T-cell (primary cell): ENCODE measurements at regions not wholly inside any gene's neighbourhood (a gene's known extent, or its start where the extent isn't known, plus 50 kb on each side); places are given as distances from the start of the nearest gene placed in this dataset.

ENCODE experiments used
- ATAC-seq, 4 experiments: fragments of 200-7000 bp in 3 of 4; fragments of 150-1000 bp in 1 of 4; cut with Tn5 transposase; replicated peaks in 1 of 4; 1 replicate in 3 of 4; 2 replicates in 1 of 4; pipeline ENCODE4 v1.10.0; 2021; ENCODE audit warnings: moderate library complexity in 3 of 4, mild to moderate bottlenecking in 2 of 4, moderate number of reproducible peaks in 1 of 4
- CTCF ChIA-PET, 2 donors: fragments of 300-600 bp; sonication (Branson Sonifier 250); formaldehyde crosslinking; loops; one replicate each; lab custom pipeline; 2022; ENCODE audit warnings: antibody characterized with exemption in 2 of 2; lab: Charles Lee
- POLR2A ChIA-PET, 2 donors: fragments of 300-600 bp; sonication (Branson Sonifier 250); formaldehyde crosslinking; loops; one replicate each; lab custom pipeline; 2022; ENCODE audit warnings: antibody characterized with exemption in 2 of 2; lab: Charles Lee
- DNase-seq, 35 experiments: peaks; one replicate each; pipeline versions ENCODE4 v3.0.0 to v3.0.0-alpha.2; 2013 to 2023
- H3K27ac ChIP-seq: one replicate; pipeline ENCODE4 v1.5.1; 2013; ENCODE audit warnings: low read length
- H3K27me3 ChIP-seq, 2 experiments: replicated peaks in 1 of 2; 1 replicate in 1 of 2; 2 replicates in 1 of 2; pipeline versions ENCODE4 v1.6.1 to v1.7.0; 2013; ENCODE audit warnings: low read length in 1 of 2, mixed read lengths in 1 of 2; ENCODE audit not compliant: control insufficient read depth in 2 of 2, insufficient read depth in 2 of 2; ENCODE audit errors: extremely low read depth in 1 of 2
- H3K36me3 ChIP-seq, 2 donors: 1 replicate in 1 of 2; 2 replicates in 1 of 2; pipeline versions ENCODE4 v1.6.1 to v1.7.0; 2013; ENCODE audit warnings: low read length in 1 of 2; ENCODE audit not compliant: control insufficient read depth in 2 of 2, insufficient read depth in 1 of 2; ENCODE audit errors: extremely low read depth in 1 of 2
- H3K4me1 ChIP-seq, 2 experiments: 1 replicate in 1 of 2; 2 replicates in 1 of 2; pipeline versions ENCODE4 v1.6.1 to v1.7.0; 2013; ENCODE audit warnings: low read length in 2 of 2, mixed read lengths in 1 of 2; ENCODE audit not compliant: insufficient read depth in 2 of 2, control insufficient read depth in 1 of 2; ENCODE audit errors: extremely low read depth in 1 of 2
- H3K4me3 ChIP-seq, 2 donors: 1 replicate in 1 of 2; 2 replicates in 1 of 2; pipeline versions ENCODE4 v1.5.1 to v1.7.0; 2013; ENCODE audit warnings: mild to moderate bottlenecking in 2 of 2, low read length in 1 of 2, moderate library complexity in 1 of 2; ENCODE audit not compliant: control insufficient read depth in 1 of 2; ENCODE audit errors: extremely low read depth in 1 of 2
- H3K9me3 ChIP-seq: 2 replicates; pipeline ENCODE4 v1.7.0; 2013
- H3K27ac Mint-ChIP-seq, 2 donors: one replicate each; pipeline ENCODE4 v1.8.0; 2020 to 2021; ENCODE audit warnings: mild to moderate bottlenecking in 2 of 2, mixed read lengths in 2 of 2
- H3K27me3 Mint-ChIP-seq, 2 donors: one replicate each; pipeline ENCODE4 v1.8.0; 2021 to 2022; ENCODE audit warnings: mixed read lengths in 2 of 2
- H3K36me3 Mint-ChIP-seq: one replicate; pipeline ENCODE4 v1.8.0; 2021; ENCODE audit warnings: mixed read lengths
- H3K4me1 Mint-ChIP-seq, 3 donors: one replicate each; pipeline ENCODE4 v1.8.0; 2020 to 2022; ENCODE audit warnings: mixed read lengths in 3 of 3, mild to moderate bottlenecking in 1 of 3
- H3K4me3 Mint-ChIP-seq, 3 donors: one replicate each; pipeline ENCODE4 v1.8.0; 2020 to 2022; ENCODE audit warnings: mild to moderate bottlenecking in 3 of 3, mixed read lengths in 3 of 3, moderate library complexity in 3 of 3
- H3K9me3 Mint-ChIP-seq, 3 donors: one replicate each; pipeline ENCODE4 v1.8.0; 2020 to 2022; ENCODE audit warnings: mixed read lengths in 3 of 3
- WGBS: methylation state at CpG from one replicate; pipeline ENCODE4 v1.1.5; 2013; ENCODE audit warnings: missing lambda C conversion rate; ENCODE audit not compliant: insufficient coverage; 5-methylcytosine and 5-hydroxymethylcytosine counted together

DNA sequence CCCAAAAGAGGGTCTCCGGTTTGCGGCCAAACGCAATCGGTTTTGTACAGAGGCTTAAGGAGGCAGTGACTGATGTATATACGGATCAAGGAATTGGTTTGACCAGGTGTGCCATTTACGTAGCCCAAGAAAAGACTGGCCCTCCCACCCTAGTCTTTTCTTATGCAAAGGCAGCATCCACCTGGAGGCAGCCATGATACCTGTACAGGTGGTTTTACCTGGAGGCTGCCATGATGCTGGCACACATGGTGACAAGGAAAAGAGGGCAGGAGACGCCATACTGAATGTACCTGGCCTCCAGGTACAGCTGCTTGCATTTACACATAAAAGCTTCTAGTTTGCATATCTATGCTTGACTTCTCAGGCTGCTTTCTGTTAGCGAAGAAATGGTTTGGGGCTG lies 917.7 kb upstream of the INTU start:
- H3K27ac Mint-ChIP-seq: no peak overlapping the region
- Histone ChIP-seq H3K36me3 (no peaks in the 10 kb centered on the region), H3K4me3 (no peak overlapping the region), H3K27me3 (no peaks in the 10 kb centered on the region), H3K27ac (no peak overlapping the region), H3K9me3 (no peaks in the 10 kb centered on the region), H3K4me1 (no peaks in the 10 kb centered on the region)
- DNase-seq (no peak), ATAC-seq (no peak)
- H3K36me3 Mint-ChIP-seq: no peaks in the 10 kb centered on the region
- H3K4me3 Mint-ChIP-seq: no peak overlapping the region
- no peaks in the 10 kb centered on the region for H3K27me3 Mint-ChIP-seq
- 98% methylated on average over 5 of the region's 8 CpGs for WGBS
- no peaks in the 10 kb centered on the region for H3K4me1 Mint-ChIP-seq
- ChIA-PET CTCF (no interaction called here), POLR2A (no interaction called here)
- peaks cover 8 to 23% (median 17%) of the 10 kb centered on the region in 3 donors for H3K9me3 Mint-ChIP-seq

- ChIA-PET CTCF (no interaction called here), POLR2A (no interaction called here)
- no peaks in the 10 kb centered on the region for H3K4me1 ChIP-seq
- H3K9me3 ChIP-seq: no peaks in the 10 kb centered on the region
- H3K4me3 ChIP-seq: no peak overlapping the region
- no CpG with 5 or more reads among the region's 3 CpGs for WGBS
- no peaks in the 10 kb centered on the region for H3K27me3 ChIP-seq
- no peak overlapping the region for H3K4me3 Mint-ChIP-seq
- H3K27ac Mint-ChIP-seq: no peak overlapping the region
- H3K27me3 Mint-ChIP-seq: no peaks in the 10 kb centered on the region
- H3K36me3 ChIP-seq: no peaks in the 10 kb centered on the region
- no peaks in the 10 kb centered on the region for H3K4me1 Mint-ChIP-seq
- H3K27ac ChIP-seq: no peak overlapping the region
- no peaks in the 10 kb centered on the region for H3K36me3 Mint-ChIP-seq
- no peak for ATAC-seq
- no peak for DNase-seq
- H3K9me3 Mint-ChIP-seq: peaks cover 8 to 23% (median 20%) of the 10 kb centered on the region in 3 donors
Observed at GRCh38 chr4:126715681-126716080, 917.1 kb upstream of the INTU start.

- no peaks in the 10 kb centered on the region for H3K4me1 Mint-ChIP-seq
- H3K4me1 ChIP-seq: no peaks in the 10 kb centered on the region
- H3K4me3 ChIP-seq: no peak overlapping the region
- no peak for DNase-seq
- no peak overlapping the region for H3K4me3 Mint-ChIP-seq
- no peaks in the 10 kb centered on the region for H3K27me3 ChIP-seq
- H3K27ac Mint-ChIP-seq: no peak overlapping the region
- CTCF ChIA-PET: no interaction called here
- H3K9me3 ChIP-seq: no peaks in the 10 kb centered on the region
- peaks cover 14 to 23% (median 19%) of the 10 kb centered on the region in 3 donors for H3K9me3 Mint-ChIP-seq
- no peaks in the 10 kb centered on the region for H3K36me3 Mint-ChIP-seq
- POLR2A ChIA-PET: no interaction called here
- no peak overlapping the region for H3K27ac ChIP-seq
- no peak for ATAC-seq
- no CpG with 5 or more reads among the region's 4 CpGs for WGBS
- no peaks in the 10 kb centered on the region for H3K36me3 ChIP-seq
- H3K27me3 Mint-ChIP-seq: no peaks in the 10 kb centered on the region
Observed at GRCh38 chr4:126718136-126718535, 914.6 kb upstream of the INTU start.

- H3K27ac ChIP-seq: no peak overlapping the region
- no peaks in the 10 kb centered on the region for H3K4me1 Mint-ChIP-seq
- H3K4me3 ChIP-seq: no peak overlapping the region
- H3K27ac Mint-ChIP-seq: no peak overlapping the region
- CTCF ChIA-PET: no interaction called here
- DNase-seq (no peak), ATAC-seq (no peak)
- H3K9me3 ChIP-seq: no peaks in the 10 kb centered on the region
- H3K36me3 ChIP-seq: no peaks in the 10 kb centered on the region
- no peaks in the 10 kb centered on the region for H3K36me3 Mint-ChIP-seq
- no peak overlapping the region for H3K4me3 Mint-ChIP-seq
- WGBS: no CpG with 5 or more reads among the region's 3 CpGs
- peaks cover 16 to 27% (median 19%) of the 10 kb centered on the region in 3 donors for H3K9me3 Mint-ChIP-seq
- H3K27me3 ChIP-seq: no peaks in the 10 kb centered on the region
- POLR2A ChIA-PET: no interaction called here
- no peaks in the 10 kb centered on the region for H3K27me3 Mint-ChIP-seq
- no peaks in the 10 kb centered on the region for H3K4me1 ChIP-seq
Observed at GRCh38 chr4:126719852-126720251, 912.9 kb upstream of the INTU start.

- no peaks in the 10 kb centered on the region for H3K36me3 Mint-ChIP-seq
- CTCF ChIA-PET: no interaction called here
- no peak for DNase-seq
Observed at GRCh38 chr4:126725906-126726305, 906.9 kb upstream of the INTU start.

GRCh38 chr4:126727461-126727860 lies 905.3 kb upstream of the INTU start:
- POLR2A ChIA-PET: no interaction called here
- no peaks in the 10 kb centered on the region for H3K36me3 ChIP-seq
- DNase-seq (no peak), ATAC-seq (no peak)
- no peaks in the 10 kb centered on the region for H3K27me3 Mint-ChIP-seq
- H3K4me1 ChIP-seq: no peaks in the 10 kb centered on the region
- no peak overlapping the region for H3K27ac ChIP-seq
- WGBS: no CpG with 5 or more reads among the region's 1 CpG
- no peak overlapping the region for H3K4me3 Mint-ChIP-seq
- H3K27me3 ChIP-seq: no peaks in the 10 kb centered on the region
- CTCF ChIA-PET: no interaction called here
- no peak overlapping the region for H3K4me3 ChIP-seq
- no peaks in the 10 kb centered on the region for H3K4me1 Mint-ChIP-seq
- peaks cover 2 to 14% (median 8%) of the 10 kb centered on the region in 3 donors for H3K9me3 Mint-ChIP-seq
- no peaks in the 10 kb centered on the region for H3K36me3 Mint-ChIP-seq
- no peak overlapping the region for H3K27ac Mint-ChIP-seq
- H3K9me3 ChIP-seq: no peaks in the 10 kb centered on the region

More at GRCh38 chr4:126725906-126726305, 906.9 kb upstream of the INTU start:
- POLR2A ChIA-PET: no interaction called here
- H3K27me3 Mint-ChIP-seq: no peaks in the 10 kb centered on the region
- peaks cover 3 to 17% (median 10%) of the 10 kb centered on the region in 3 donors for H3K9me3 Mint-ChIP-seq
- Histone ChIP-seq H3K4me3 (no peak overlapping the region), H3K27me3 (no peaks in the 10 kb centered on the region), H3K36me3 (no peaks in the 10 kb centered on the region), H3K4me1 (no peaks in the 10 kb centered on the region), H3K9me3 (no peaks in the 10 kb centered on the region), H3K27ac (no peak overlapping the region)
- no peak for ATAC-seq
- H3K4me3 Mint-ChIP-seq: no peak overlapping the region
- no peaks in the 10 kb centered on the region for H3K4me1 Mint-ChIP-seq
- no peak overlapping the region for H3K27ac Mint-ChIP-seq

DNA sequence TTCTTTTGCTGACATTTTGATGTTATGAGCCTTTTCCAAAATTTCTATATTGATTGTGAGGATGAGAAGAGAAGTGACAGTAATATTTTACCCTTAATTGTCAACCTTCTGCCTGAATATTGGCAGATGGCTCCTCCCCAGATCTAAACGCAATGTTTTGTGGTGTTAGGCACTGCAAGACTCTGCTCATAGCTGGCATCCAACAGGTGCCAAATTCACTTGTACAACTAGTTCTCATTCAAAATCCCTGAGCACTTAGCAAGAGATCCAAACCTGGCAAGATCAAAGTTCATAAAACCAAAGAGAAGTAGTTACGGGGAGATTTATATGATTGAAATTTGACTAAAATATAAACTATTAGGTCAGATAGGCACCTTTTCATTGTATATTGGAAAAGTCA lies 901.7 kb upstream of the INTU start:
- no peaks in the 10 kb centered on the region for H3K4me1 Mint-ChIP-seq
- H3K9me3 Mint-ChIP-seq: peaks cover 2 to 8% (median 8%) of the 10 kb centered on the region in 3 donors
- WGBS: no CpG with 5 or more reads among the region's 2 CpGs
- no peaks in the 10 kb centered on the region for H3K36me3 Mint-ChIP-seq
- Histone ChIP-seq H3K4me3 (no peak overlapping the region), H3K9me3 (no peaks in the 10 kb centered on the region), H3K4me1 (no peaks in the 10 kb centered on the region), H3K36me3 (no peaks in the 10 kb centered on the region), H3K27ac (no peak overlapping the region), H3K27me3 (no peaks in the 10 kb centered on the region)
- no peak for ATAC-seq
- ChIA-PET POLR2A (no interaction called here), CTCF (no interaction called here)
- DNase-seq: no peak
- H3K4me3 Mint-ChIP-seq: no peak overlapping the region
- H3K27ac Mint-ChIP-seq: no peak overlapping the region
- no peaks in the 10 kb centered on the region for H3K27me3 Mint-ChIP-seq
